G401.6 (cell line): ENCODE measurements at regions not wholly inside any gene's neighbourhood (a gene's known extent, or its start where the extent isn't known, plus 50 kb on each side); places are given as distances from the start of the nearest gene placed in this dataset.
"Not testable (repeated sequence)": the region's sequence is repeated elsewhere in the genome, so short reads cannot be mapped to it uniquely, and the experiment has no call there.

Source experiments
- FAIRE-seq: peaks from 2 replicates; lab custom pipeline; 2012; peaks lifted over from hg19 to GRCh38; lab: Jason Lieb, UNC

GRCh38 chr9:26667882-26668281 is 224.7 kb downstream of the CAAP1 start:
- FAIRE-seq: no peak

GRCh38 chr9:26665666-26666065 is 226.9 kb downstream of the CAAP1 start:
- no peak for FAIRE-seq

- FAIRE-seq: not testable (repeated sequence)
Observed at GRCh38 chr9:26664087-26664773, 228.4 kb downstream of the CAAP1 start.

GRCh38 chr9:26662476-26662875 is 230.1 kb downstream of the CAAP1 start:
- FAIRE-seq: no peak

GRCh38 chr9:26658476-26658875 is 234.1 kb downstream of the CAAP1 start:
- no peak for FAIRE-seq

GRCh38 chr9:26657958-26658357 is 234.6 kb downstream of the CAAP1 start:
- no peak for FAIRE-seq

GRCh38 chr9:26656003-26656870 is 236.4 kb downstream of the CAAP1 start:
- no peak for FAIRE-seq

GRCh38 chr9:26655166-26655565 is 237.4 kb downstream of the CAAP1 start:
- FAIRE-seq: no peak

GRCh38 chr9:26650325-26650724 is 242.3 kb downstream of the CAAP1 start:
- FAIRE-seq: no peak

- no peak for FAIRE-seq
Observed at GRCh38 chr9:26643826-26644225, 248.8 kb downstream of the CAAP1 start.

- no peak for FAIRE-seq
Observed at GRCh38 chr9:26639761-26640160, 252.8 kb downstream of the CAAP1 start.

- no peak for FAIRE-seq
Observed at GRCh38 chr9:26637101-26637500, 255.5 kb downstream of the CAAP1 start.

- not testable (repeated sequence) for FAIRE-seq
Observed at GRCh38 chr9:26613851-26614350, 278.7 kb downstream of the CAAP1 start.

GRCh38 chr9:26612211-26612610 is 280.4 kb downstream of the CAAP1 start:
- no peak for FAIRE-seq

GRCh38 chr9:26606756-26607155 is 285.8 kb downstream of the CAAP1 start:
- no peak for FAIRE-seq

GRCh38 chr9:26605367-26605766 is 287.2 kb downstream of the CAAP1 start:
- no peak for FAIRE-seq

GRCh38 chr9:26604076-26604662 is 288.4 kb downstream of the CAAP1 start:
- no peak for FAIRE-seq

GRCh38 chr9:26603617-26604016 is 289.0 kb downstream of the CAAP1 start:
- no peak for FAIRE-seq

- no peak for FAIRE-seq
Observed at GRCh38 chr9:26597542-26598149, 295.0 kb downstream of the CAAP1 start.

- no peak for FAIRE-seq
Observed at GRCh38 chr9:26579056-26579455, 313.5 kb downstream of the CAAP1 start.

- no peak for FAIRE-seq
Observed at GRCh38 chr9:26574898-26575440, 317.6 kb downstream of the CAAP1 start.

GRCh38 chr9:26574256-26574655 is 318.3 kb downstream of the CAAP1 start:
- FAIRE-seq: no peak
